ENCODE measurements at regions not wholly inside any gene's neighbourhood (a gene's known extent, or its start where the extent isn't known, plus 50 kb on each side); places are given as distances from the start of the nearest gene placed in this dataset.

DNA sequence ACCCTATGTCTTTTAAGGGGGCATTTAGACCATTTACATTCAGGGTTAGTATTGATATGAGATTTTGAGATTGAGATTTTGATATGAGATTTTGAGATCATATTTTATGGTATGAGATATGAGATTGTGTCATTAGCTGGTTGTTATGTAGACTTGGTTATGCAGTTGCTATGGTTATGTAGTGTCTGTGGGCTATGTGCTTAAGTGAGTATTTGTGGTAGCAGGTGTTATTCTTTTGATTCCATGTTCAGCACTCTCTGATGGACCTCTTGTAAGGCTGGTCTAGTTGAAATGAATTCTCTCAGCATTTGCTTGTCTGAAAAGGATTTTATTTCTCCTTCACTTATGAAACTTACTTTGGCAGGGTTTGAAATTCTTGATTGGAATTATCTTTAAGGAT is 225.4 kb downstream of the SATB1 start:
- TF ChIP-seq TAF1 (IDR thresholded peaks at IDR 0.05; ENCODE audit: borderline replicate concordance, low read depth, low read length) (no peak), POLR2AphosphoS5 (IDR thresholded peaks at IDR 0.05; ENCODE audit: low read depth, low read length) (no peak), POLR2A (IDR thresholded peaks at IDR 0.05; ENCODE audit: low read depth, low read length) (no peak)

Data from GM12892 (cell line).